ENCODE measurements at regions not wholly inside any gene's neighbourhood (a gene's known extent, or its start where the extent isn't known, plus 50 kb on each side); places are given as distances from the start of the nearest gene placed in this dataset.

DNA sequence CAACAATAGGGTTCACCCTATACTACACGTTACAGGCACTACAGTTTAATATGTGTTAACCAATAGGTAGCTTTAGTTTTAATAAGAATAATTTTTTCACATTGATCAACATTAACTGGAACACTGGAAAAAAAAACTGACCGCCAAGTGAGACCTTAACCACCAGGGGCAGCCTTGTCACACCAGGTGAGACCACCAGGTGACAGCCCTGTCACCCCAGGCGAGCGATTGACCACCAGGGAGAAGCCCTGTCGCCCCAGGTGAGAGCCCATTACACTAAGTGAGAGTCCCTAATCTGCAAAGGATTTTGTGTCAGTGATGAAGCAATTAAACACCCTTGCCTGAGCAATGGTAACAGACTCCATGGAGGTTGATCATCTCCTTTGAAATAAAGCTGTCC lies 75.4 kb upstream of the SYK start:
- ATAC-seq = no peak
- Histone ChIP-seq H3K4me1 (no peaks in the 10 kb centered on the region), H3K4me3 (no peak overlapping the region), H3K27me3 (ENCODE audit: low read depth) (no peaks in the 10 kb centered on the region), H3K9me3 (no peaks in the 10 kb centered on the region), H3K27ac (no peak overlapping the region), H3K36me3 (no peaks in the 10 kb centered on the region)
- DNase-seq = no peak
- intact Hi-C loops (cut with DNase I) = no loop called here
- TF ChIP-seq, protein P1, sequence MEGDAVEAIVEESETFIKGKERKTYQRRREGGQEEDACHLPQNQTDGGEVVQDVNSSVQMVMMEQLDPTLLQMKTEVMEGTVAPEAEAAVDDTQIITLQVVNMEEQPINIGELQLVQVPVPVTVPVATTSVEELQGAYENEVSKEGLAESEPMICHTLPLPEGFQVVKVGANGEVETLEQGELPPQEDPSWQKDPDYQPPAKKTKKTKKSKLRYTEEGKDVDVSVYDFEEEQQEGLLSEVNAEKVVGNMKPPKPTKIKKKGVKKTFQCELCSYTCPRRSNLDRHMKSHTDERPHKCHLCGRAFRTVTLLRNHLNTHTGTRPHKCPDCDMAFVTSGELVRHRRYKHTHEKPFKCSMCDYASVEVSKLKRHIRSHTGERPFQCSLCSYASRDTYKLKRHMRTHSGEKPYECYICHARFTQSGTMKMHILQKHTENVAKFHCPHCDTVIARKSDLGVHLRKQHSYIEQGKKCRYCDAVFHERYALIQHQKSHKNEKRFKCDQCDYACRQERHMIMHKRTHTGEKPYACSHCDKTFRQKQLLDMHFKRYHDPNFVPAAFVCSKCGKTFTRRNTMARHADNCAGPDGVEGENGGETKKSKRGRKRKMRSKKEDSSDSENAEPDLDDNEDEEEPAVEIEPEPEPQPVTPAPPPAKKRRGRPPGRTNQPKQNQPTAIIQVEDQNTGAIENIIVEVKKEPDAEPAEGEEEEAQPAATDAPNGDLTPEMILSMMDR (IDR thresholded peaks at IDR 0.05) = no peak

DNA sequence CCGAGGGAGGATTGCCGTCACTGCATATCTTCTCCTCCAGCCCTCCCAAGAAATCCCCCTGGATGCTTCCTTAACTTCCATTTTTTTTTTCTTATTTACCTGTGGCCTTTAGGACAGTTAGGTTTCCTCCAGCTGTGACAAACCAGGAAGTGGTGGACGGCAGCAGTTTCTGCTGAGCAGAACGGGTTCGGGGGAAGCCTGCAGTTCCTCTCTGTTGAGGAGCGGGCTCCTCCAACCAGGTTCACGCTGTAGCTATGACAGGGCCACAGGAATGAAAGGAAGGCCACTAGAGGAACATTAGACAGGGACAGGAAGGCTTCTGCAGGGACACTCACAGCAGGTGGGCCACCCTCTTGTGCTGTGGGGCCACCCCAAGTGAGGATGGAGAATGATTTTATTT lies 76.7 kb upstream of the SYK start:
- Histone ChIP-seq H3K4me1 (no peaks in the 10 kb centered on the region), H3K27me3 (ENCODE audit: low read depth) (no peaks in the 10 kb centered on the region), H3K36me3 (no peaks in the 10 kb centered on the region), H3K27ac (no peak overlapping the region), H3K9me3 (no peaks in the 10 kb centered on the region), H3K4me3 (no peak overlapping the region)
- intact Hi-C loops (cut with DNase I) = no loop called here
- ATAC-seq (no peak), DNase-seq (no peak)
- TF ChIP-seq, protein P1 (IDR thresholded peaks at IDR 0.05) = no peak

DNA sequence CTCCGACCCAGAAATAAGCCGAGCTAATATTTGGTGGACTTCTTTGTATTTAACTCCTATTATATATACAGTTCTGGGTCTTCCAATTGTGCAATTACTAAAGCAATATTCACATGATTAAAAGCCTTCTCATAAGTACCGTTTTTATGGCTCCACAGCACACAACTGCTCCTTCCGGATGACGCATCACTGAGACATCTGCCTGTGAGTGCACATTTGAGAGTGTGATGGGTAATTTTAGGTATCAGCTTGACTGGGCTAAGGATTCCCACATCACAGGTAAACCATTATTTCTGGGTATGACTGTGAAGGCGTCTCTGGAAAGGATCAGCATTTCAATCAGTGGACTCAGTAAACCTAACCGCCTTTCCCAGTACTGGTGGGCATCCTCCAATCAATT lies 77.5 kb upstream of the SYK start:
- Histone ChIP-seq H3K9me3 (no peaks in the 10 kb centered on the region), H3K36me3 (no peaks in the 10 kb centered on the region), H3K4me3 (no peak overlapping the region), H3K27me3 (ENCODE audit: low read depth) (no peaks in the 10 kb centered on the region), H3K4me1 (no peaks in the 10 kb centered on the region), H3K27ac (no peak overlapping the region)
- DNase-seq = no peak
- TF ChIP-seq, protein P1 (IDR thresholded peaks at IDR 0.05) = no peak
- intact Hi-C loops (cut with DNase I) = no loop called here
- no peak for ATAC-seq

DNA sequence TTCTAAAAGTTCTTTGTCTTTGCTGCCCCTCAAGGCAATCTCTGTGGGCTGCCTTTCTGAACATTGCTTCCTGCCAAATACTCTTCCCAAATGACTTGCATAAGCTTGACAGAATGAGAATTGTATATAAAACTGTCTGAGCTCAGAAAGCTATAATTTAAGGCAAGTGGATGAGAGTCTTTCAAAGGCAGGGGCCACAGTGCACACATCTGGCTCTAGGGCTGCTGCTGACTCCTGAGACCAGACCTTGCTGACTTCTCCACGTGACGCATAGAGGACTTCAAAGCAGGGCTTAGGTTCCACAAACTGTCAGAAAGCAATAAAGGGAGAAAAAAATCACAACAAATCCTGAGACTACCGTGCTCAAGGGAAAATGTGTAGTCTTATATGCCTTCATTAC lies 79.4 kb upstream of the DIRAS2 start:
- TF ChIP-seq, protein P1 (IDR thresholded peaks at IDR 0.05) = no peak
- H3K27ac ChIP-seq = no peak overlapping the region
- H3K9me3 ChIP-seq = no peaks in the 10 kb centered on the region
- intact Hi-C loops (cut with DNase I) = no loop called here
- DNase-seq (no peak), ATAC-seq (no peak)
- H3K36me3 ChIP-seq = no peaks in the 10 kb centered on the region
- no peaks in the 10 kb centered on the region for H3K27me3 ChIP-seq (ENCODE audit: low read depth)
- no peaks in the 10 kb centered on the region for H3K4me1 ChIP-seq
- H3K4me3 ChIP-seq = no peak overlapping the region

DNA sequence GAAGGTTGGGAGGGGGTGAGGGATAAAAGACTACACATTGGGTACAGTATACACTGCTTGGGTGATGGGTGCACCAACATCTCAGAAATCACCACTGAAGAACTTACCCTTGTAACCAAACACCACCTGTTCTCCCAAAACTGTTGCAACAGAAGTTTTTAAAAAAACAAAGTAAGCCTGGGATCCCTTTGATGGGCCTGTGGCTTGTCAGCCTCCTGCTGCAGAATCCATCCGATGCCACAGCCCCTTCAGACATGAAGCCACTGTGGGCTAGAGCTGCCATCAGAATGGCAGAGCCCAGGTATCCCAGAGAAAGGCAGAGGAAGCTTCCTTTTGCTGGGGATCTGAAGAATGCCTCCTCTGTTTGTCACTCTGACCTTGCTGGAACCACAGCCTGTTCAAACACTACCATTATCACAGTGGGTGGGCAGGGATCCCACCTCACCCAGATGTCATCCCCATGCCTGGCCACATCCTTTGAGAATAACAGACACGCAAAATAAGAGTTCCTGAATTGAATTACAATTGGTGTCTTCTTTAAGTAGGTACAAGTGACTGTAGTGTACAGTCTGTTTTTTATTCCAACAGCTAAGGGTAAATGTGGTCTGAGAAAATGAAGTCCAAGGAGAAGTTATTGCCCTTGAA lies 78.1 kb upstream of the DIRAS2 start:
- ATAC-seq = no peak

More for the DNA sequence above, 78.1 kb upstream of the DIRAS2 start:
- Histone ChIP-seq H3K27ac (no peak overlapping the region), H3K36me3 (no peaks in the 10 kb centered on the region), H3K4me3 (no peak overlapping the region), H3K27me3 (ENCODE audit: low read depth) (no peaks in the 10 kb centered on the region), H3K9me3 (no peaks in the 10 kb centered on the region), H3K4me1 (no peaks in the 10 kb centered on the region)
- TF ChIP-seq, protein P1 (IDR thresholded peaks at IDR 0.05) = no peak
- intact Hi-C loops (cut with DNase I) = no loop called here
- no peak for DNase-seq
